Keratinocyte (primary cell): ENCODE measurements at regions not wholly inside any gene's neighbourhood (a gene's known extent, or its start where the extent isn't known, plus 50 kb on each side); places are given as distances from the start of the nearest gene placed in this dataset.

Experiments used
- CTCF ChIP-seq, 3 experiments: IDR thresholded peaks in 1 of 3; conservative IDR thresholded peaks in 1 of 3; optimal IDR thresholded peaks in 1 of 3; 2 replicates in 2 of 3; 3 replicates in 1 of 3; pipeline versions ENCODE3 to v1.5.1; 2011; ENCODE audit warnings: low read length in 3 of 3, mild to moderate bottlenecking in 3 of 3, moderate library complexity in 2 of 3, control low read depth in 1 of 3, inconsistent platforms in 1 of 3; ENCODE audit not compliant: insufficient read depth in 2 of 3; ENCODE audit errors: extremely low read depth in 1 of 3
- EZH2 ChIP-seq: IDR thresholded peaks from one replicate; pipeline ENCODE4 v1.6.1; 2012; ENCODE audit warnings: inconsistent platforms, mild to moderate bottlenecking, low read length, moderate library complexity

- TF ChIP-seq CTCF (optimal IDR thresholded peaks at IDR 0.05 in 1 of 3, IDR thresholded peaks at IDR 0.05 in 1 of 3, conservative IDR thresholded peaks at IDR 0.05 in 1 of 3; ENCODE audit: extremely low read depth in 1 of 3, insufficient read depth in 2 of 3, low read length in 3 of 3) (no peak), EZH2 (no peak)
These were observed 359.1 kb downstream of the SAMD5 start for GRCh38 chr6:147867433-147868226.
